CD4-positive, alpha-beta T cell treated with Interleukin-2 at 100 ng/mL for 4 hours (primary cell): ENCODE measurements at regions not wholly inside any gene's neighbourhood (a gene's known extent, or its start where the extent isn't known, plus 50 kb on each side); places are given as distances from the start of the nearest gene placed in this dataset.
"Not testable (repeated sequence)": the region's sequence is repeated elsewhere in the genome, so short reads cannot be mapped to it uniquely, and the experiment has no call there.

ENCODE experiments used
- DNase-seq: peaks from one replicate; pipeline ENCODE4 v3.0.0-alpha.2; 2020; ENCODE audit warnings: low spot score

- DNase-seq = no peak
Observed at GRCh38 chr7:55261386-55261770, 103.8 kb upstream of the LANCL2 start.

GRCh38 chr7:55265328-55265727, 99.8 kb upstream of the LANCL2 start:
- not testable (repeated sequence) for DNase-seq

- no peak for DNase-seq
Observed at GRCh38 chr7:55265836-55266642, 99.1 kb upstream of the LANCL2 start.

GRCh38 chr7:55271069-55271626, 94.0 kb upstream of the LANCL2 start:
- no peak for DNase-seq

- DNase-seq = no peak
Observed at GRCh38 chr7:55271661-55272060, 93.5 kb upstream of the LANCL2 start.

GRCh38 chr7:55272328-55272727, 92.8 kb upstream of the LANCL2 start:
- DNase-seq = no peak

GRCh38 chr7:55273186-55273980, 91.8 kb upstream of the LANCL2 start:
- DNase-seq = no peak

- no peak for DNase-seq
Observed at GRCh38 chr7:55274156-55274555, 91.0 kb upstream of the LANCL2 start.

- DNase-seq = no peak
Observed at GRCh38 chr7:55275291-55276200, 89.6 kb upstream of the LANCL2 start.

- DNase-seq = no peak
Observed at GRCh38 chr7:55276572-55277295, 88.4 kb upstream of the LANCL2 start.

- no peak for DNase-seq
Observed at GRCh38 chr7:55277916-55278315, 87.2 kb upstream of the LANCL2 start.

GRCh38 chr7:55278321-55278720, 86.8 kb upstream of the LANCL2 start:
- DNase-seq = no peak

GRCh38 chr7:55279080-55279845, 85.9 kb upstream of the LANCL2 start:
- no peak for DNase-seq

GRCh38 chr7:55280031-55280454, 85.1 kb upstream of the LANCL2 start:
- DNase-seq = peak; percentile 73

- no peak for DNase-seq
Observed at GRCh38 chr7:55285665-55286064, 79.5 kb upstream of the LANCL2 start.

- no peak for DNase-seq
Observed at GRCh38 chr7:55286666-55287065, 78.5 kb upstream of the LANCL2 start.

GRCh38 chr7:55288070-55288824, 76.9 kb upstream of the LANCL2 start:
- no peak for DNase-seq

GRCh38 chr7:55296070-55296469, 69.1 kb upstream of the LANCL2 start:
- no peak for DNase-seq

- DNase-seq = no peak
Observed at GRCh38 chr7:55299273-55299967, 65.7 kb upstream of the LANCL2 start.
